GM21360 (cell line): ENCODE measurements at regions not wholly inside any gene's neighbourhood (a gene's known extent, or its start where the extent isn't known, plus 50 kb on each side); places are given as distances from the start of the nearest gene placed in this dataset.
A peak's percentile ranks its signal among the peaks of the same experiment; 100 is the strongest.
"Not testable (repeated sequence)": the region's sequence is repeated elsewhere in the genome, so short reads cannot be mapped to it uniquely, and the experiment has no call there.

Source experiments
- ATAC-seq: cut with Tn5 transposase; IDR thresholded peaks from one replicate; pipeline ENCODE4 v1.9.1; 2021; ENCODE audit warnings: mild to moderate bottlenecking, moderate library complexity; ENCODE audit not compliant: unreplicated experiment

- ATAC-seq: no peak
These were observed 50.1 kb upstream of the BCL6 start for GRCh38 chr3:187795207-187795960.

GRCh38 chr3:187798126-187798525 is 52.9 kb upstream of the BCL6 start:
- ATAC-seq: no peak

- ATAC-seq: no peak
These were observed 53.6 kb upstream of the BCL6 start for GRCh38 chr3:187798531-187799530.

DNA sequence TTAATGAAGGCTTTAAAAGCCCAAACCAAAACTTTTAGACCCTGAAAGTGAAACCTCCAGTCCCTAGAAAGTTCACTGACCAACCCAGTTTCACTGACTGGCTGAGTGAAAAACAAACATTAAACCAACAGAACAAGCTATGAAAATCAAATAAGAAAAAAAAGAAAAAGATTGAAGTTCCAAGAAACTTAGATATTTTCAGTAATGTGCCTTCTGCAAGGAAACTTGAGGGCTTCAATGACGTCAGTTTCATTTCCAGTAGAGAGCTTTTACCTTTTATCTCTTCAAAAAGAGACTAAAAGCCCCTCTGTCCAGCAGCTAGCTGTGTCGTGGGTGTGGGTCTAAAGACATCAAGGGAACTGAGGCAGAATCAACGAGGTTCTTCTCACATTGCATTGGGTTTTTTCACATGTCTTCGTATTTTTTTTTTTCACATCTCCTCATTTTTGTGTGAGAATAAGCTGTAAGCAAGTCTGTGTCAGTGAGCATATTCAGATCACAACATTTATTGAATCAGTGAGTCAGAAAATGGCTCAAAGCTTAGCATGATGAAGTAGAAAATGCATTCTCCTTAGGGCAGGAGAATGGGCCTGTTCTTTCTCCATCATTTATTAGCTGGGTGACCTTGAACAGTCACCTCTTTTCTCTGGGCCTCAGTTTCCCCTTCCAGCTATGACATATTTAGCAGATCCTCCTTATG is 54.8 kb upstream of the BCL6 start:
- ATAC-seq: no peak

DNA sequence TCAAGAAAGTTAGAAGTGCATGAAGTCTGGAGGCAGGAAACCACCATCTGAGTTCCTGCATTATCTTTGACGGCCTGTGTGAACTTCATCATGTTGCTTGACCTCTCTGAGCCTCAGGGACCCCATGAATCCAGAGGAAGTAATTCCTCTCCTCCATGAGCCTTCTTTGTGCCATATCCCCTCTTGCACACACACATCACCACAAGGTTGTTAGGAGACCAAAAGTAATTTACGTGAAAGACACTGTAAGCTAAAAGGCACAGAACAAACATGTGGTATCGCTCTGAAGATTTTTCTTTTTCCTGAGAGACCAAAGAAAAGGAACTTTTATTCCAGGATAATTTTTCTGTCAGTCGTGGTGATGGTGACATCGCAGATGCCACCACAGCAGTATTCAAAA is 55.9 kb upstream of the BCL6 start:
- ATAC-seq: no peak

- no peak for ATAC-seq
These were observed 57.1 kb upstream of the BCL6 start for GRCh38 chr3:187802203-187802927.

DNA sequence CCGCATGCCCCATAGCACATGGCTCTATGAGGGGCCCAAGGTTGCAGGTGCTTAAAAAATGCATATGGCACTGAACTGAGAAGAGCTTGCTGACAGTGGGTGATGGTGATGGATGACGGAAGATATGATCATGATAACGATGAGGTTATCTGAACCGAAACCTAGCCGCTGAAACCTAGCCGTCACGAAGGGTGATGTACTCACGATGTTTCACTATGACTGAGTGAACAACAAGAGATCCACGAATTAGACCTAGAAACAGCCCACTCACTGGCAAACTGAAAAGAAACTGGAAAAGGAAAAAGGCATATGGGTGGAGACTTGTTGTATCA is 57.6 kb upstream of the BCL6 start:
- ATAC-seq: peak; percentile 83

GRCh38 chr3:187804120-187804744 is 59.0 kb upstream of the BCL6 start:
- ATAC-seq: no peak

DNA sequence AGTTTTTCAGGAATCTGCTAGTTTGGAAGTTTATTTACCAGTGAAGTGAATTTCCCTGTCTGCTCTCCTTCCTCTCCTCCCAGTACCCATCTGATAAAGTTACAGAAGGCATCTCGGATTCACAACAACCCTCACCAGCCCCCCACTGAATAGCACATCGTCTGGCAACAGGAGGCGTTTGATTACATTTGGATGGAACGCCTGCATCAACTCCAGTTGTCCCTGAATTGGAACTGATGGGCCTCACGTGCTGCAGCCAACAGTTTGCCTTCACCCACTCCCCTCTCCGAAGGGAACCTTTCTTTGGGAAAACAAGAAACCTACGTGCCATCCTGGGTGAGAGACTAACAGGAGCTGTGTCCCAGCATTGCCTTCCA is 59.5 kb upstream of the BCL6 start:
- ATAC-seq: no peak

DNA sequence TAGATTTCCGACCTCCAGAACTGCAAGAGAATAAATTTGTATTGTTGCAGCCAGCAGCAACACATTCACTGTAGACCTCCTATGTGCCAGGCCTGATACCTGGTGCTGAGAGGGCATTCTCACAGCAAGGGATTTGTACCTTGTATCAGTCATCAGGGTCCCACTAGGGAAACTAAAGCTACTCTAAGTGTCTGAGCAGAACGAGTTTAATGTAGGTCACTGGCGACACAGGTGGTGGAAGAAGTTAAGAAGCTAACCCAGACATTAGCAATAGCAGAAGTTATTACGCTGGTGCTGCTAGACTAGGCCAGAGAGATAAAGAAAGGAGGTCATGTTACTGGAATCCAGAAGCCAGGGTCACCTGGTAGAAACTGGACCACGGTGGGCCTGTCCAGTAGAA is 60.5 kb upstream of the BCL6 start:
- no peak for ATAC-seq

- ATAC-seq: no peak
These were observed 62.0 kb upstream of the BCL6 start for GRCh38 chr3:187807086-187807862.

DNA sequence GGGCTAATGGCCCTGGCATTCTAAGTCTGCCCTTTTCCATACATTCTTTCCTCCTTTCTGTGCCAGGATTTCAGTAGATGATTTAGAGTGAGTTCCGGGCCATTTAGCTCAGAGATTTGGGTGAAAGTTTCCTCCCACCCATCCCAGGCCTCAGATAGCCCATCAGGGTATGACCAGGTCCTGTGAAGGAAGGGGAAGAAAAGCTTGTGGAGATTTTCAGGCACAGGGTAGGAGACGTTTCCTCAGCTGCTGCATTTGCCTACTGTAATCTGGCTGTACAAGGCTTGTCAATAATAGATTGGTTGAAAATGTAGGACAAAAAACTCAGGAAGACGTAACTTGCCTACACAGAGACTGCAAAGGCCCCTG is 63.2 kb upstream of the BCL6 start:
- no peak for ATAC-seq

DNA sequence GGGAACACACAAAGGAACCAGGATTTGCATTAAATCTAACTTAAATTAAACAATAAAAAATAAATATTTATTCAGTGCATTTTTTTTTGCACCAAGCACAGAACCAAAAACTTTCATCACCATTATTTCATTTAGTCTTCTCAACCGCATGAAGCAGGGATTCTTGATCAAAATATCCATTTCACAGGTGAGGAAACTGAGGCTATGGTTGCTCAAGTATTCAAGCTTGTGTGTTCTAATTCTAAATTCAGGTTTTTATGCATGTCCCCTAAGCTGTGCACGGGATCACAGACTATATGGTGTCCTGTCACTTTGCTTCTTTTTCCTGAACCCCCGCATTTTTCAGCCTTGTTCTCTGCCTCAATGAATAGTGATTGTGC is 64.3 kb upstream of the BCL6 start:
- no peak for ATAC-seq

DNA sequence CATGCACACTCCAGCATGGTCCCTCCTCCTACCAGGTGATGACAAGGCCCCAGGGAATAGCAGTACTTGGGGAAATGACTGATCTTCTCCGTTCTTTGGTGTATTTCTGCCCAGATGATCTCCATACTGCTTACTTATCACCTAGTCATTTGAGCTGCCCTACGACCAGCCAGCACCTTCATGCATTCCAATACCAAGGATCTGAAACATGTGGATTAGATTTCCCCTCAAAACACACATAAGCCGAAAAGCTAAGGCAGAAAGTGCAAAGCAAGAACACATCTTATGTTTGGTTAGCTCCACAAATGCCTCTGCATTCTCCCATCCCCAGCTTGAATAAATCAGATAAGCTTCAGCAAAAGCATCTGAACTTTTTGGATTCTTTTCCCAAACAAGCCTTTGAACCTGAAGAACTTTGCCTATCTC is 64.8 kb upstream of the BCL6 start:
- no peak for ATAC-seq

GRCh38 chr3:187811585-187812250 is 66.5 kb upstream of the BCL6 start:
- ATAC-seq: no peak

DNA sequence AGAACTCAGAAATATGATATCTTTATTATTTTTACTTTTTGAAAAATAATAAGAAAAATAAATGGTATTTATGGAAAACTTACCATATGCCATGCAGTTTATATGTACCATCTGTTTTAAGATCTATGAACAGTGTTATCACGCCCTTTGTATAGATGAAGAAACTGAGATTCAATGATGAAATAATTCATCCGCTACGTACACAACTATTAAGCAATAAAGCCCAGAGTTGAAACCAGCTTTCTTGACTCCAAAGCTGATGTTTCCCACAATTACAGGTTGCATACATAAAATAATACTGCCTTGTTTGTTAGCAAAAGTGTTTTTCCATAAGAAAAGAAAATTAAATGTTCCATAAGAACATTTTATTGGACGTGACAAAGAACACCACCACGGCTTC is 67.2 kb upstream of the BCL6 start:
- no peak for ATAC-seq

DNA sequence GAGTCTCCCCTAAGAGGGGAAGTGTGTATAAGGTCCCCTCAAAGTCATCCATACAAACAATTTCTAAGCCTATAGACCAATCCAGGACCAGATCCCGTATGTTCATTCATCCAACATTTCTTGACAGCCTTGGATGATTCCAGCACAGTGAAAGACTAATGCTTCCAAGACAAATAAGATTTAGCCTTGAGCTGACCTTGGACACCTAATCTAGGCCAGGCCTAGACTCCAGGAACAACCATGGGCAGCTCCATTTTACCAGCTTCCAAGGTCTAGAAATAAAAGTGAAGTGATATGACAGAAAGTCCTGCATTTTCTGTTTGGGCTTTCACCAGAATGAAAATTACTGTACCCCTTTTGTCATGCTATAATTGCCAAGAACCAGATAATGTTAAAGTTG is 67.9 kb upstream of the BCL6 start:
- ATAC-seq: no peak

DNA sequence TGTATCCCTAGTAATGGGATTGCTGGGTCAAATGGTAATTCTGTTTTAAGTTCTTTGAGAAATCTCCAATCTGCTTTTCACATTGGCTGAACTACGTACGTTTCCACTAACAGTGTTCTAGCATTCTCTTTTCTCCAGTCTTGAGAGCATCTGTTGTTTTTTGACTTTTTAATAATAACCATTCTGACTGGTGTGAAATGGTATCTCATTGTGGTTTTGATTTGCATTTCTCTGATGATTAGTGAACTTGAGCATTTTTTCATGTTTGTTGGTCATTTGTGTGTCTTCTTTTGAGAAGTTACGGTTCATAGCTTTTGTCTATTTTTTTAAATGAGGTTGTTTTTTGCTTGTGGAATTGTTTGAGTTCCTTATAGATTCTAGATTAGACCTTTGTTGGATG is 72.5 kb upstream of the BCL6 start:
- not testable (repeated sequence) for ATAC-seq

- ATAC-seq: no peak
These were observed 76.5 kb upstream of the BCL6 start for GRCh38 chr3:187821616-187822317.
